ENCODE measurements at regions not wholly inside any gene's neighbourhood (a gene's known extent, or its start where the extent isn't known, plus 50 kb on each side); places are given as distances from the start of the nearest gene placed in this dataset.

DNA sequence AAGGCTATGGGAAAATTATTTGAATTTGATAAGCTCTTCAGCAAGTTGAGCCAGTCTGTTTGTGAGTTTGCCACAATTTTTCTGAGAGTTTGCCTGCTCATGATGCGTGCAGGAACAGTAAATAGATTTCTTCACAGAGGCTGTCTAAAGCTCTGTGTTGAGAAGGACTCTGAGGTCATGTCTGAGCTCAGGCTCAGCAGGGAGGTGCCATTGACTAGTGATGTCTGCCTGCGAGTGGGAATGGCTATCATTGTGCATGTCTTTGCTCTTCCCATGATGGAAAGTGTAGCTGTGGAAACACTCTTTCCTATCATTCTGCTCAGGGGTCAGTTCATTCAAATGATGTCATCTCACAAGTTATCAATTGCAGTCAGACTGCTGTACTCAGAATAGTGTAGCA lies 142.8 kb downstream of the RASEF start:
- TF ChIP-seq YY1 (IDR thresholded peaks at IDR 0.05; ENCODE audit: insufficient read depth, insufficient read length) (no peak), ZNF274 (IDR thresholded peaks at IDR 0.05; ENCODE audit: low read depth, low read length) (no peak), SUZ12 (IDR thresholded peaks at IDR 0.05; ENCODE audit: extremely low read depth, insufficient read depth, insufficient read length) (no peak)
